H9 (cell line): ENCODE measurements at regions not wholly inside any gene's neighbourhood (a gene's known extent, or its start where the extent isn't known, plus 50 kb on each side); places are given as distances from the start of the nearest gene placed in this dataset.

ENCODE experiments used
- DNase-seq: peaks from one replicate; pipeline ENCODE4 v3.0.0-alpha.2; 2017
- H2AFZ ChIP-seq: one replicate; pipeline ENCODE4 v1.6.1; 2013; ENCODE audit warnings: mild to moderate bottlenecking, low read length, control low read depth, moderate library complexity
- H2AK5ac ChIP-seq: 2 replicates; pipeline ENCODE4 v1.6.1; 2013; ENCODE audit warnings: low read length, control low read depth, mixed read lengths; ENCODE audit not compliant: insufficient read length
- H2BK120ac ChIP-seq: one replicate; pipeline ENCODE4 v1.6.1; 2013; ENCODE audit warnings: low read depth, mild to moderate bottlenecking, low read length, control low read depth, inconsistent platforms; ENCODE audit not compliant: poor library complexity, severe bottlenecking
- H2BK12ac ChIP-seq: 2 replicates; pipeline ENCODE4 v1.6.1; 2013; ENCODE audit warnings: low read length, control low read depth, mixed read lengths, low read depth; ENCODE audit not compliant: insufficient read length
- H2BK15ac ChIP-seq: 2 replicates; pipeline ENCODE4 v1.6.1; 2013; ENCODE audit warnings: low read depth, low read length, control low read depth
- H2BK20ac ChIP-seq: one replicate; pipeline ENCODE4 v1.6.1; 2013; ENCODE audit warnings: low read depth, mild to moderate bottlenecking, low read length, control low read depth, inconsistent platforms; ENCODE audit not compliant: poor library complexity, severe bottlenecking
- H2BK5ac ChIP-seq: 2 replicates; pipeline ENCODE4 v1.6.1; 2013; ENCODE audit warnings: low read length, control low read depth, mixed read lengths; ENCODE audit not compliant: insufficient read length
- H3K14ac ChIP-seq: 2 replicates; pipeline ENCODE4 v1.6.1; 2013; ENCODE audit warnings: low read length, control low read depth; ENCODE audit not compliant: insufficient read depth
- H3K18ac ChIP-seq: 2 replicates; pipeline ENCODE4 v1.6.1; 2013; ENCODE audit warnings: low read depth, mild to moderate bottlenecking, mixed read lengths, low read length, control low read depth; ENCODE audit not compliant: insufficient read length
- H3K23ac ChIP-seq: 2 replicates; pipeline ENCODE4 v1.6.1; 2013; ENCODE audit warnings: low read length, control low read depth, mixed read lengths, low read depth; ENCODE audit not compliant: insufficient read length
- H3K23me2 ChIP-seq: 2 replicates; pipeline ENCODE4 v1.6.1; 2013; ENCODE audit warnings: low read depth, mild to moderate bottlenecking, mixed read lengths, low read length, control low read depth; ENCODE audit not compliant: insufficient read length, poor library complexity, severe bottlenecking
- H3K27ac ChIP-seq: 2 replicates; pipeline ENCODE4 v1.5.1; 2013; ENCODE audit warnings: low read length, control low read depth, mixed read lengths, low read depth; ENCODE audit not compliant: insufficient read length
- H3K27me3 ChIP-seq: 2 replicates; pipeline ENCODE4 v1.6.1; 2013; ENCODE audit warnings: low read length, control low read depth, inconsistent platforms; ENCODE audit not compliant: insufficient read depth
- H3K4ac ChIP-seq: 2 replicates; pipeline ENCODE4 v1.6.1; 2013; ENCODE audit warnings: low read depth, mild to moderate bottlenecking, control low read depth, inconsistent platforms, low read length, moderate library complexity
- H3K4me1 ChIP-seq: 2 replicates; pipeline ENCODE4 v1.6.1; 2013; ENCODE audit warnings: low read length, control low read depth, inconsistent platforms; ENCODE audit not compliant: insufficient read depth
- H3K4me2 ChIP-seq: 2 replicates; pipeline ENCODE4 v1.6.1; 2013; ENCODE audit warnings: low read length, control low read depth, mixed read lengths; ENCODE audit not compliant: insufficient read length, insufficient read depth
- H3K56ac ChIP-seq: 2 replicates; pipeline ENCODE4 v1.6.1; 2013; ENCODE audit warnings: low read depth, mild to moderate bottlenecking, mixed read lengths, low read length, control low read depth; ENCODE audit not compliant: insufficient read length
- H3K79me1 ChIP-seq: 2 replicates; pipeline ENCODE4 v1.6.1; 2013; ENCODE audit warnings: low read depth, mild to moderate bottlenecking, moderate library complexity, low read length, control low read depth, inconsistent platforms; ENCODE audit not compliant: insufficient read depth, poor library complexity, severe bottlenecking
- H3K79me2 ChIP-seq: 2 replicates; pipeline ENCODE4 v1.6.1; 2013; ENCODE audit warnings: low read length, control low read depth, inconsistent platforms; ENCODE audit not compliant: insufficient read depth
- H3K9ac ChIP-seq: 2 replicates; pipeline ENCODE4 v1.6.1; 2013; ENCODE audit warnings: low read length, control low read depth, mixed read lengths; ENCODE audit not compliant: insufficient read length; ENCODE audit errors: extremely low read depth
- H3K9me3 ChIP-seq: one replicate; pipeline ENCODE4 v1.6.1; 2013; ENCODE audit warnings: low read depth, low read length, inconsistent platforms; ENCODE audit not compliant: control insufficient read depth
- H3T11ph ChIP-seq: one replicate; pipeline ENCODE4 v1.6.1; 2013; ENCODE audit warnings: mild to moderate bottlenecking, low read length, control low read depth, inconsistent platforms
- H4K20me1 ChIP-seq: one replicate; pipeline ENCODE4 v1.6.1; 2013; ENCODE audit not compliant: control insufficient read depth, insufficient read length, insufficient read depth
- H4K5ac ChIP-seq: 2 replicates; pipeline ENCODE4 v1.6.1; 2013; ENCODE audit warnings: low read depth, mild to moderate bottlenecking, mixed read lengths, low read length, control low read depth; ENCODE audit not compliant: insufficient read length
- H4K8ac ChIP-seq: replicated peaks from 2 replicates; pipeline ENCODE4 v1.6.1; 2013; ENCODE audit warnings: low read length, control low read depth, mixed read lengths, low read depth; ENCODE audit not compliant: insufficient read length
- H4K91ac ChIP-seq: 2 replicates; pipeline ENCODE4 v1.6.1; 2013; ENCODE audit warnings: low read depth, mild to moderate bottlenecking, moderate library complexity, mixed read lengths, low read length, control low read depth; ENCODE audit not compliant: insufficient read length
- H3K27ac Mint-ChIP-seq, 3 experiments: 2 replicates in 2 of 3; 3 replicates in 1 of 3; pipeline ENCODE4 v1.8.0; 2020 to 2021; ENCODE audit warnings: mixed read lengths in 3 of 3, mild to moderate bottlenecking in 1 of 3, moderate library complexity in 1 of 3
- H3K27me3 Mint-ChIP-seq: 2 replicates; pipeline ENCODE4 v1.8.0; 2021; ENCODE audit warnings: low read depth, mild to moderate bottlenecking, moderate library complexity, mixed read lengths
- H3K36me3 Mint-ChIP-seq, 3 experiments: 2 replicates in 2 of 3; 3 replicates in 1 of 3; pipeline ENCODE4 v1.8.0; 2020 to 2021; ENCODE audit warnings: low read depth in 3 of 3, mixed read lengths in 3 of 3; ENCODE audit not compliant: insufficient read depth in 1 of 3
- H3K4me1 Mint-ChIP-seq, 2 experiments: 2 replicates each; pipeline ENCODE4 v1.8.0; 2020; ENCODE audit warnings: mixed read lengths in 2 of 2
- H3K4me3 Mint-ChIP-seq, 2 experiments: 2 replicates in 1 of 2; 3 replicates in 1 of 2; pipeline ENCODE4 v1.8.0; 2020 to 2021; ENCODE audit warnings: mild to moderate bottlenecking in 2 of 2, mixed read lengths in 2 of 2, moderate library complexity in 1 of 2
- H3K9me3 Mint-ChIP-seq, 2 experiments: 2 replicates in 1 of 2; 3 replicates in 1 of 2; pipeline ENCODE4 v1.8.0; 2020; ENCODE audit warnings: mild to moderate bottlenecking in 2 of 2, mixed read lengths in 2 of 2, moderate library complexity in 1 of 2
- WGBS: extraction: QIAGEN DNeasy Blood & Tissue Kit; methylation state at CpG from one replicate; pipeline ENCODE4 v1.1.7; 2013; ENCODE audit warnings: missing lambda C conversion rate, low lambda C conversion rate, mixed read lengths; ENCODE audit not compliant: insufficient read length; ENCODE audit errors: extremely low coverage; 5-methylcytosine and 5-hydroxymethylcytosine counted together
- TF ChIP-seq, protein P1 (sequence below): fragments of 200-600 bp; sonication (generic); conservative IDR thresholded peaks from 3 replicates; pipeline ENCODE4 v1.8.0; 2021; ENCODE audit warnings: antibody characterized with exemption, mild to moderate bottlenecking

DNA sequence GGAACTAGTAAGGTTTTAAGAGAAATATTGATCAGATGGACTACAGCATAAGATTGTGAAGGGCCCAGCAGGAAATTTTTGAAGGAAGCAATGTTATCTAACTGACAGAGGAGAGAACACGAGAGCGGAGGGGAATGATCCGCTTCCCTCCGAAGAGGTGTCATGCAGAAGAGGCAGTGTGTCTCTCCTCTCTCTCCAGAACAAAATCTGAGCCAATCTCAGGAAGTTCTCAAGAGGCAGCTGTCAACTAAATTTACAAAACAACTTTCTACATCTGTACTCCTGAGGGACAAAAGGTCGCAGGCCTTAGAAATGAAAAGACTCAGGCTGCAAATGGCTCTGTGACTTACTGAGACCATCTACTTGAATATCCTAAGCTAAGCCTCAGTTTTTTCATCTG, 224.6 kb upstream of the CDH5 start:
- H3K4me1 Mint-ChIP-seq = peaks cover 18 to 27% of the 10 kb centered on the region in 2 experiments
- no peaks in the 10 kb centered on the region for H3K9me3 ChIP-seq
- H3K4me1 ChIP-seq = no peaks in the 10 kb centered on the region
- no peaks in the 10 kb centered on the region for H3K79me1 ChIP-seq
- H3K9me3 Mint-ChIP-seq = no peaks in the 10 kb centered on the region
- H4K91ac ChIP-seq = no peak overlapping the region
- H4K20me1 ChIP-seq = no peaks in the 10 kb centered on the region
- H3K4ac ChIP-seq = no peak overlapping the region
- no peak overlapping the region for H2BK20ac ChIP-seq
- H2BK120ac ChIP-seq = no peak overlapping the region
- peaks cover 14% of the 10 kb centered on the region for H3K27me3 Mint-ChIP-seq
- no peaks in the 10 kb centered on the region for H3K23me2 ChIP-seq
- H3K14ac ChIP-seq = no peak overlapping the region
- no peak overlapping the region for H2BK15ac ChIP-seq
- H2AK5ac ChIP-seq = no peak overlapping the region
- no CpG with 5 or more reads among the region's 5 CpGs for WGBS
- H3T11ph ChIP-seq = no peak overlapping the region
- no peak overlapping the region for H2BK5ac ChIP-seq
- H3K27ac Mint-ChIP-seq = peak overlapping the region in 1 of 3 experiments; percentile 42; a peak in 1 of 7 replicates
- no peak overlapping the region for H2AFZ ChIP-seq
- TF ChIP-seq, protein P1, sequence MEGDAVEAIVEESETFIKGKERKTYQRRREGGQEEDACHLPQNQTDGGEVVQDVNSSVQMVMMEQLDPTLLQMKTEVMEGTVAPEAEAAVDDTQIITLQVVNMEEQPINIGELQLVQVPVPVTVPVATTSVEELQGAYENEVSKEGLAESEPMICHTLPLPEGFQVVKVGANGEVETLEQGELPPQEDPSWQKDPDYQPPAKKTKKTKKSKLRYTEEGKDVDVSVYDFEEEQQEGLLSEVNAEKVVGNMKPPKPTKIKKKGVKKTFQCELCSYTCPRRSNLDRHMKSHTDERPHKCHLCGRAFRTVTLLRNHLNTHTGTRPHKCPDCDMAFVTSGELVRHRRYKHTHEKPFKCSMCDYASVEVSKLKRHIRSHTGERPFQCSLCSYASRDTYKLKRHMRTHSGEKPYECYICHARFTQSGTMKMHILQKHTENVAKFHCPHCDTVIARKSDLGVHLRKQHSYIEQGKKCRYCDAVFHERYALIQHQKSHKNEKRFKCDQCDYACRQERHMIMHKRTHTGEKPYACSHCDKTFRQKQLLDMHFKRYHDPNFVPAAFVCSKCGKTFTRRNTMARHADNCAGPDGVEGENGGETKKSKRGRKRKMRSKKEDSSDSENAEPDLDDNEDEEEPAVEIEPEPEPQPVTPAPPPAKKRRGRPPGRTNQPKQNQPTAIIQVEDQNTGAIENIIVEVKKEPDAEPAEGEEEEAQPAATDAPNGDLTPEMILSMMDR = no peak
- no peak overlapping the region for H4K8ac ChIP-seq
- no peak for DNase-seq
- no peak overlapping the region for H4K5ac ChIP-seq
- H3K23ac ChIP-seq = no peak overlapping the region
- H3K56ac ChIP-seq = no peak overlapping the region
- no peaks in the 10 kb centered on the region for H3K27me3 ChIP-seq
- H3K36me3 Mint-ChIP-seq = no peaks in the 10 kb centered on the region
- H3K79me2 ChIP-seq = no peaks in the 10 kb centered on the region
- no peak overlapping the region for H3K9ac ChIP-seq
- H3K18ac ChIP-seq = no peak overlapping the region
- H3K4me2 ChIP-seq = no peak overlapping the region
- H3K27ac ChIP-seq = no peak overlapping the region
- no peak overlapping the region for H3K4me3 Mint-ChIP-seq
- no peak overlapping the region for H2BK12ac ChIP-seq
